K562 (cell line): ENCODE measurements at regions not wholly inside any gene's neighbourhood (a gene's known extent, or its start where the extent isn't known, plus 50 kb on each side); places are given as distances from the start of the nearest gene placed in this dataset.

Source experiments
- ATAC-seq: fragments of 200-7000 bp; cut with Tn5 transposase; 3 replicates; pipeline ENCODE4 v1.9.1; 2020; ENCODE audit warnings: moderate library complexity
- BruUV-seq: library from RNA; stranded (reverse); fragments of 400-500 nt; replicated peaks from 2 replicates; lab custom pipeline; 2021; lab: Mats Ljungman, UMichigan
- CTCF ChIA-PET: fragments of 300-600 bp; formaldehyde crosslinking; extraction: SDS; loops from one replicate; lab custom pipeline; 2021; ENCODE audit warnings: low intra/inter-chr PET ratio; lab: Yijun Ruan, JAX
- POLR2A ChIA-PET: fragments of 300-600, 350-650 bp; sonication (Branson Sonifier 250); formaldehyde crosslinking; extraction: SDS; loops from one replicate; lab custom pipeline; 2021; ENCODE audit warnings: antibody characterized with exemption, inconsistent platforms; lab: Yijun Ruan, JAX
- DNase-seq, 4 experiments: peaks; one replicate each; pipeline versions ENCODE4 v3.0.0 to v3.0.0-alpha.2; 2011 to 2018; ENCODE audit warnings: low spot score in 3 of 4, mixed read lengths in 3 of 4; ENCODE audit errors: extremely low read depth in 1 of 4
- FAIRE-seq: peaks from 2 replicates; lab custom pipeline; 2011; peaks lifted over from hg19 to GRCh38; lab: Jason Lieb, UNC
- H2AFZ ChIP-seq: 2 replicates; pipeline ENCODE4 v1.6.0; 2011; ENCODE audit warnings: low read depth, low read length, control low read depth, inconsistent platforms
- H3K27ac ChIP-seq: fragments of 200-600 bp; 3 replicates; pipeline ENCODE4 v1.8.0; 2011; ENCODE audit warnings: low read depth, mild to moderate bottlenecking, control low read depth, inconsistent platforms, low read length, moderate library complexity, mixed read lengths; ENCODE audit errors: extremely low read depth
- H3K27me3 ChIP-seq, 2 experiments: fragments of 300-600 bp in 1 of 2; 2 replicates in 1 of 2; 3 replicates in 1 of 2; pipeline versions ENCODE4 v1.6.0 to v1.8.0; 2011; ENCODE audit warnings: inconsistent platforms in 2 of 2, low read length in 2 of 2, mild to moderate bottlenecking in 1 of 2, mixed read lengths in 1 of 2, moderate library complexity in 1 of 2; ENCODE audit not compliant: control insufficient read depth in 2 of 2, insufficient read depth in 2 of 2
- H3K36me3 ChIP-seq: fragments of 300-600 bp; 3 replicates; pipeline ENCODE4 v1.8.0; 2011; ENCODE audit warnings: mild to moderate bottlenecking, low read length, inconsistent platforms; ENCODE audit not compliant: control insufficient read depth, insufficient read depth
- H3K4me1 ChIP-seq, 2 experiments: fragments of 200-600 bp in 1 of 2; replicated peaks in 1 of 2; 2 replicates in 1 of 2; 3 replicates in 1 of 2; pipeline versions ENCODE4 v1.5.1 to v1.8.0; 2011; ENCODE audit warnings: inconsistent platforms in 2 of 2, low read length in 2 of 2, mild to moderate bottlenecking in 1 of 2, mixed read lengths in 1 of 2, moderate library complexity in 1 of 2; ENCODE audit not compliant: control insufficient read depth in 2 of 2, insufficient read depth in 2 of 2
- H3K4me2 ChIP-seq: 2 replicates; pipeline ENCODE4 v1.6.1; 2011; ENCODE audit warnings: low read length, control low read depth, inconsistent platforms, mixed read lengths; ENCODE audit not compliant: insufficient read depth
- H3K4me3 ChIP-seq: fragments of 200-600 bp; sonication (generic), shearing (Covaris generic); 2 replicates; pipeline ENCODE4 v1.5.1; 2016; ENCODE audit warnings: control low read depth, inconsistent platforms
- H3K79me2 ChIP-seq: fragments of 200-600 bp; 3 replicates; pipeline ENCODE4 v1.8.0; 2011; ENCODE audit warnings: low read length, inconsistent platforms; ENCODE audit not compliant: control insufficient read depth, insufficient read depth
- H3K9ac ChIP-seq, 2 experiments: 2 replicates each; pipeline versions ENCODE4 v1.6.0 to v1.6.1; 2011; ENCODE audit warnings: low read depth in 2 of 2, low read length in 2 of 2, control low read depth in 1 of 2, inconsistent platforms in 1 of 2, mild to moderate bottlenecking in 1 of 2, mixed read lengths in 1 of 2; ENCODE audit not compliant: insufficient read depth in 1 of 2
- H3K9me1 ChIP-seq: one replicate; pipeline ENCODE4 v1.6.0; 2011; ENCODE audit warnings: inconsistent platforms, mild to moderate bottlenecking, low read length, moderate library complexity; ENCODE audit not compliant: control insufficient read depth, insufficient read depth
- H3K9me3 ChIP-seq: replicated peaks from 2 replicates; pipeline ENCODE4 v1.5.1; 2011; ENCODE audit warnings: low read depth, low read length, inconsistent platforms; ENCODE audit not compliant: control insufficient read depth, insufficient read depth
- H4K20me1 ChIP-seq: replicated peaks from 2 replicates; pipeline ENCODE4 v1.6.1; 2011; ENCODE audit warnings: low read length, inconsistent platforms, mixed read lengths; ENCODE audit not compliant: control insufficient read depth, insufficient read depth
- CTCF ChIP-seq, 3 experiments: IDR thresholded peaks in 2 of 3; conservative IDR thresholded peaks in 1 of 3; 2 replicates each; pipeline ENCODE4 v1.5.1; 2011 to 2012; ENCODE audit warnings: low read length in 3 of 3, mild to moderate bottlenecking in 3 of 3, control low read depth in 2 of 3, improper control_type of control experiment in 1 of 3, inconsistent platforms in 1 of 3, low read depth in 1 of 3, mixed read lengths in 1 of 3, moderate library complexity in 1 of 3; ENCODE audit not compliant: insufficient read depth in 2 of 3
- HDAC6 ChIP-seq: IDR thresholded peaks from 2 replicates; pipeline ENCODE4 v1.6.1; 2012; ENCODE audit warnings: low read depth, mild to moderate bottlenecking, control low read depth, inconsistent platforms, low read length, moderate library complexity
- KAT7 ChIP-seq: sonication (generic); formaldehyde crosslinking; IDR thresholded peaks from 2 replicates; pipeline ENCODE4 v1.8.0; 2022; ENCODE audit warnings: missing genetic modification reagents, mild to moderate bottlenecking, borderline replicate concordance
- NELFE ChIP-seq: IDR thresholded peaks from 2 replicates; pipeline ENCODE4 v1.6.1; 2011; ENCODE audit warnings: mild to moderate bottlenecking; ENCODE audit not compliant: insufficient read depth, insufficient read length
- NR2F6 ChIP-seq: fragments of 450-650 bp; formaldehyde crosslinking; IDR thresholded peaks from 2 replicates; pipeline ENCODE4 v1.4.0; 2020; ENCODE audit warnings: mild to moderate bottlenecking
- POLR2AphosphoS2 ChIP-seq: IDR thresholded peaks from 2 replicates; pipeline ENCODE4 v1.6.1; 2012; ENCODE audit warnings: low read length, improper control_type of control experiment
- THAP12 ChIP-seq: fragments of 250-450 bp; sonication (Bioruptor Pico); IDR thresholded peaks from 2 replicates; pipeline ENCODE4 v1.9.0; 2021; ENCODE audit warnings: mild to moderate bottlenecking, inconsistent platforms
- TOE1 ChIP-seq, 2 experiments: fragments of 450-650 bp in 1 of 2; sonication (generic) in 1 of 2; formaldehyde crosslinking in 1 of 2; IDR thresholded peaks; 2 replicates each; pipeline versions ENCODE4 v1.7.1 to v1.8.0; 2016 to 2022; ENCODE audit warnings: borderline replicate concordance in 2 of 2, mild to moderate bottlenecking in 2 of 2, antibody characterized with exemption in 1 of 2, inconsistent platforms in 1 of 2, low read depth in 1 of 2, missing genetic modification reagents in 1 of 2, moderate library complexity in 1 of 2
- ZNF121 ChIP-seq: sonication (generic); formaldehyde crosslinking; conservative IDR thresholded peaks from 2 replicates; pipeline ENCODE4 v1.8.0; 2022; ENCODE audit warnings: missing genetic modification reagents
- ZNF707 ChIP-seq: fragments of 250-450 bp; sonication (Bioruptor Pico); conservative IDR thresholded peaks from 2 replicates; pipeline ENCODE4 v1.8.0; 2022; ENCODE audit warnings: inconsistent platforms, mild to moderate bottlenecking, moderate library complexity
- ZNF717 ChIP-seq: fragments of 250-450 bp; sonication (Bioruptor Pico); IDR thresholded peaks from 2 replicates; pipeline ENCODE4 v1.5.0; 2021
- WGBS: fragments of 100-300 bp; shearing (Covaris generic); methylation state at CpG from one replicate; pipeline ENCODE4 v1.1.6; 2016; ENCODE audit warnings: low coverage, mixed read lengths; ENCODE audit not compliant: insufficient coverage; ENCODE audit errors: missing lambda C conversion rate; 5-methylcytosine and 5-hydroxymethylcytosine counted together
- in situ Hi-C: fragments of 300-500 bp; cut with MboI; formaldehyde crosslinking; loops from 4 replicates; pipeline ENCODE4 v1.15.0; 2018; ENCODE audit warnings: inconsistent platforms, mixed read lengths
- intact Hi-C: fragments of 100-400 bp; cut with micrococcal nuclease; formaldehyde crosslinking; loops from 2 replicates; pipeline ENCODE4 v1.14.2; 2022

- CTCF ChIA-PET, result no interaction called here
- FAIRE-seq, result no peak
- peaks cover 4% of the 10 kb centered on the region for H4K20me1 ChIP-seq
These were observed 287.4 kb upstream of the IRX4 start for GRCh38 chr5:2169850-2170760.

More at GRCh38 chr5:2169850-2170760, 287.4 kb upstream of the IRX4 start:
- Histone ChIP-seq H3K4me2 (no peak overlapping the region), H3K9ac (no peak overlapping the region), H3K27me3 (peaks cover 44 to 76% of the 10 kb centered on the region in 2 experiments), H3K9me1 (no peaks in the 10 kb centered on the region), H3K4me3 (no peak overlapping the region), H3K4me1 (peaks cover 0 to 3% of the 10 kb centered on the region in 2 experiments; a peak in 1 of 5 replicates), H3K79me2 (no peaks in the 10 kb centered on the region), H3K27ac (no peak overlapping the region), H2AFZ (no peak overlapping the region), H3K36me3 (no peaks in the 10 kb centered on the region), H3K9me3 (no peaks in the 10 kb centered on the region)
- POLR2A ChIA-PET, result interaction anchor here (0.6 to 0.7 kb wide), 3 partner anchors 11 to 133 kb away, joined by 3 read pairs; no protein-coding TSS in a partner anchor
- TF ChIP-seq NR2F6 (CRISPR knock-in tag), result no peak
- TF ChIP-seq TOE1 (IDR thresholded peaks at IDR 0.05; ENCODE audit: borderline replicate concordance), result no peak
- TF ChIP-seq TOE1 (CRISPR knock-in tag; IDR thresholded peaks at IDR 0.05; ENCODE audit: borderline replicate concordance, low read depth), result no peak
- no peak for TF ChIP-seq POLR2AphosphoS2
- TF ChIP-seq KAT7, result no peak
- TF ChIP-seq NELFE, result no peak
- no peak for TF ChIP-seq CTCF (IDR thresholded peaks at IDR 0.05 in 2 of 3, conservative IDR thresholded peaks at IDR 0.05 in 1 of 3; ENCODE audit: insufficient read depth in 2 of 3, low read depth in 1 of 3, low read length in 3 of 3)
- no peak for TF ChIP-seq ZNF121 (CRISPR knock-in tag)
- TF ChIP-seq ZNF707, result no peak
- TF ChIP-seq THAP12 (CRISPR knock-in tag), result no peak
- TF ChIP-seq ZNF717 (CRISPR knock-in tag), result no peak
- no peak for TF ChIP-seq HDAC6
- ATAC-seq (no peak), DNase-seq (no peak)
- in situ Hi-C loops, result no loop called here
- 2% methylated on average over 45 of the region's 47 CpGs for WGBS
- no TSS peak for BruUV-seq
- intact Hi-C loops, result no loop called here
